ENCODE measurements at regions not wholly inside any gene's neighbourhood (a gene's known extent, or its start where the extent isn't known, plus 50 kb on each side); places are given as distances from the start of the nearest gene placed in this dataset.

DNA sequence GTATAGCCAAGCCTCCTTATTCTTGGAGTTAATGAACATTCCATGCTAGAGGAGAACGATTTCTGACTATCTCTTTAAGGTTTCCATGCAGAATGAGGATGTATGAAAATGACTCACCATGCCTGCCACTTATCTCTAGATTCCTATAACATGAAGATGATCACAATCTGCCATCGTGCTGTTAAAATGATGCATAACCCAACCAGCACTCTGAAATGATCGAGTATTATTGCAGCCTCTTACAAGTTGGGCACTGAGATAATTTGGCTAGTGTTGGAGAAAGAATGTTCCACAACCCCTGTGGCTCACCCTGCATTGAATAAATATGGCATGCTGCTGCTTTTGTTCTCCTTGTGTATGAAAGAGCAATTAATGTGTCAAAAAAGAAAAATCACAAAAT, 1143.6 kb upstream of the WWC1 start:
- TF ChIP-seq, protein P1, sequence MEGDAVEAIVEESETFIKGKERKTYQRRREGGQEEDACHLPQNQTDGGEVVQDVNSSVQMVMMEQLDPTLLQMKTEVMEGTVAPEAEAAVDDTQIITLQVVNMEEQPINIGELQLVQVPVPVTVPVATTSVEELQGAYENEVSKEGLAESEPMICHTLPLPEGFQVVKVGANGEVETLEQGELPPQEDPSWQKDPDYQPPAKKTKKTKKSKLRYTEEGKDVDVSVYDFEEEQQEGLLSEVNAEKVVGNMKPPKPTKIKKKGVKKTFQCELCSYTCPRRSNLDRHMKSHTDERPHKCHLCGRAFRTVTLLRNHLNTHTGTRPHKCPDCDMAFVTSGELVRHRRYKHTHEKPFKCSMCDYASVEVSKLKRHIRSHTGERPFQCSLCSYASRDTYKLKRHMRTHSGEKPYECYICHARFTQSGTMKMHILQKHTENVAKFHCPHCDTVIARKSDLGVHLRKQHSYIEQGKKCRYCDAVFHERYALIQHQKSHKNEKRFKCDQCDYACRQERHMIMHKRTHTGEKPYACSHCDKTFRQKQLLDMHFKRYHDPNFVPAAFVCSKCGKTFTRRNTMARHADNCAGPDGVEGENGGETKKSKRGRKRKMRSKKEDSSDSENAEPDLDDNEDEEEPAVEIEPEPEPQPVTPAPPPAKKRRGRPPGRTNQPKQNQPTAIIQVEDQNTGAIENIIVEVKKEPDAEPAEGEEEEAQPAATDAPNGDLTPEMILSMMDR (IDR thresholded peaks at IDR 0.05) = no peak
- TF ChIP-seq POLR2A (IDR thresholded peaks at IDR 0.05) = no peak
